GM19351 (cell line): ENCODE measurements at regions not wholly inside any gene's neighbourhood (a gene's known extent, or its start where the extent isn't known, plus 50 kb on each side); places are given as distances from the start of the nearest gene placed in this dataset.

Experiments used
- ATAC-seq: cut with Tn5 transposase; IDR thresholded peaks from one replicate; pipeline ENCODE4 v1.9.1; 2021; ENCODE audit warnings: mild to moderate bottlenecking, moderate library complexity; ENCODE audit not compliant: unreplicated experiment

DNA sequence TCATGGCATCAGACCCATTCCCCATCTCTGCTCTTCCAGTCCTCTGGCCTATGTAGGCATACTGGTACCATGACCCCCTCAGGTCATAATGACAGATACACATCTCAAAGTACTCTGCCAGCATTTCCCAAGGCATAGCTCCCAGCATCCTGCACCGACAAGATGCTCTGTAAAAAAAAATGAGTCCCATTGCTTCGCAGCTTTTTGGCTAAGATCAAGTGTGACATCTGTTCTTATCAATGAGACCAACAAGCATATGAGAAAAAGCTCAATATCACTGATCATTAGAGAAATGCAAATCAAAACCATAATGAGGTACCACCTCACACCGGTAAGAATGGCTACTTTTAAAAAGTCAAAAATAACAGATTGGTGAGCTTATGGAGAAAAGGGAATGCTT is 463.9 kb upstream of the PROK2 start:
- no peak for ATAC-seq

GRCh38 chr3:72248389-72248761 is 463.4 kb upstream of the PROK2 start:
- no peak for ATAC-seq

GRCh38 chr3:72247645-72248388 is 462.9 kb upstream of the PROK2 start:
- no peak for ATAC-seq

DNA sequence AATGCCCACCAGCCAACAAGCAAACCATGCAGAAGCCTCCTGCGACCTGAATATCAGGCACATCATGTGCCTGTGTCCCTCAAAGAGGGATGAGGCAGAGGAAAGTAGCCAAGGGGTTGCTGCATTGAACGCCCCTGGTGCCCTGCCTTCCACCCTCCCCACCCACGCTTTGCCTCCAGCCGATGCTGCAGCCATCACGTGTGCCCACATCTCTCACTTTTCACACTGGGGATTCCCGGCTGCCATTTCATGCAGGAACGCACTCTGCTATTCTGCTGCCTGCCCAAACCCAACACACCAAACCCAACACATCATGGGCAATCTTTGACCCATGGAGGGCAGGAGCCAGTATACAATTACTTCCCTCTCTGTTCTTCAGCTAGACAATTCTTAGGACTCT is 462.2 kb upstream of the PROK2 start:
- ATAC-seq: no peak

DNA sequence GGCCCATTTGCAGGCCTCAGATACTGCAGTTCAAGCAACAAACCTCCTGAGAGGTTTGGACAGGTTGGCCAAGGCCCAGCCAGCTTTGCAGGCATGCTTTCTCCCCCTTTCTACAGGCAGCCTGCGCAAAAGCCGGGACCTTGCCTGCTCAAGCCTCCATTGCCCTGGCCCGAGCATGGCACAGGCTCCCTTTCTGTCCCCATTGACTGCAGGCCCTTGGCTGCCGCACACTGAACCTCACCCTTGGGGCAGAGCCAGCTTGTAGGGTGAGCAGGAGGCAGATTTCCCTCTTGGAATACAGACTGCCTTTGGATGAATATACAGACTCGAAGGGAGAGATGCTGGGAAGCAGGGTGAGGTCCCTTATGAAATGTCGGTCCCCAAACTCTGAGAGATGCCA is 461.7 kb upstream of the PROK2 start:
- no peak for ATAC-seq

DNA sequence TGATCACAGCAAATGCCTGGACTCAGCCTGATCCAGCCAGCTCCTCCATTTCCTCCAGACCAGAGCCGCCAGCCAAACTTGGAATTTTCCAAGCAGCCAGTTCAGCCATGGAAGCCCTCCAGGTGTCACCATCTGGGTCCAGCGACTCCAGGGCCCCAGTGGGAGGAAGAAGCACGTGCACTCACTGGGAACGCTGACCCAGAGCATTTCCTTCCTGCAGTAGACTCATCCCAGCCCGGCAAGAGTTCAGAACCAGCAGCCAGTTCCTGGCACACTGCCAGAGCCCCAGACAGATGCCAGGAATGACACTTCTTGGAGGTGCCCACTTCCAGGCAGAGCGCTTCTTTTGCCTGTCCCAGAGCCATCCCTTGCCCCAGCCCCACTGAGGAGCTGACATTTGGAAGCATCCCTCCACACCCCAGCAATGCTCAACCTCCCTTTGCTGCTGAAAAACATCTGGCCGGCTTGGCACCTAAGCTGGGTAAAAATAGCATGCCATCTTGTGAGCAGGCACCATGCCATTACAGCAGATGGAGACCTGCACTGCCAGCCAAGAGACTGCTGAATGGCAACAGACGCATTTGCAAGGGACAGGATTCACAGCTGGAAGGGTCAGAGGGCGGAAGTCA is 460.3 kb upstream of the PROK2 start:
- no peak for ATAC-seq

DNA sequence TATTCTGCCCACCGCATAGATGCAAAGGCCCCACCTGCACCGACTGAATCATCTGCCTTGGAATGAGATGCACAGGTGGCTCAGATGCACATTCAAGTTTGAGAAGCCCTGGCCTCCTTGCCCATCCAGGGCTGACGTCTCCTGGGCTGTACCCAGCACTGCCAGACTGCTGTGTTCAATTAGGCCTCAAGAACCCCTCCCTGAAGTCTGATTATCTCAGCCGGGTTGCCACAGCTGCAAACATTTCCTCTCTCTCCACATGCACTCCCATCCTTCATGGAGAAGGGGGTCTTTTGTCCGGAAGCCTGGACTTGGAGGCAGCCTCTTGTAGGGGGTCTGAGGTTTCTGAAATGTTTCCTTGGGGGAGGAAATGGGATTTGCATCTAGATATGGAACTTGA is 459.4 kb upstream of the PROK2 start:
- ATAC-seq: no peak

DNA sequence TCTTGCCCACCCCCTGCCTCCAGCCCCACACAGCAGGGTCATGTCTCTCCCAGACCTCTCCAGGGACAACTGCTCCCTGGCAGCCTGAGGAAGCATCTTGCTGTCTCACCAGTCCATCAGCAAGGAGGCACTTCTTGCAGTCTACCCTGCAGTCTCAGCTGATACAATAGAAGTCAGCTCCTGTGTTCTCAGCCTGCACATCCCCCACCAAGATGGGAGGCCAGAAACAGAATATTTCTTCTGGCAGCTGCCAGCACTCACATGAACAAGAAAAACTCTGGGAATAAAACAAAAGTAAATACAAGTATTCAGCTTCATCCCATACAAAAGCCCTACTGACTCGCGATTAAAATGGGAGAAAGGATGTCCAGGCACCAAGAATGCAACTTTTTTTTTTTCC is 457.4 kb upstream of the PROK2 start:
- ATAC-seq: no peak

GRCh38 chr3:72241525-72241924 is 456.6 kb upstream of the PROK2 start:
- ATAC-seq: no peak

DNA sequence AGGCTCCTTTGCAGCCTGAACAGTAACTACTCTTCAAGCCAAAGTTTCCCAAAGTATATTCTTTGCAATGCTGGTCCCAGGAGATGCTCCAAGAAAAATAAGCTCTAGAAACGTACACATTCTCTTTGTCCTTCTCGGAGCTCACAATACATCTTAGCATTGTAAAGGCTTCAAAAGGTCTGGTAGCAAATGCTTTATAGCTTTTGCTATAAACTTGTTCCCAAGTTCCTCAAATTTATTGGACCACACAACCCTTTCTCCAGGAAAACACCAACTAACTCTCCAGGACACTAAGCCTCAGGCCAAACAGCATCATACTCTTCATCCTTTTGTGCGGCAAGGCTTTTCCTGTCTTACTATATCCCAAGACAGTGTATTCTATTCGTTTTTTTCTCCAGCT is 455.6 kb upstream of the PROK2 start:
- ATAC-seq: no peak

DNA sequence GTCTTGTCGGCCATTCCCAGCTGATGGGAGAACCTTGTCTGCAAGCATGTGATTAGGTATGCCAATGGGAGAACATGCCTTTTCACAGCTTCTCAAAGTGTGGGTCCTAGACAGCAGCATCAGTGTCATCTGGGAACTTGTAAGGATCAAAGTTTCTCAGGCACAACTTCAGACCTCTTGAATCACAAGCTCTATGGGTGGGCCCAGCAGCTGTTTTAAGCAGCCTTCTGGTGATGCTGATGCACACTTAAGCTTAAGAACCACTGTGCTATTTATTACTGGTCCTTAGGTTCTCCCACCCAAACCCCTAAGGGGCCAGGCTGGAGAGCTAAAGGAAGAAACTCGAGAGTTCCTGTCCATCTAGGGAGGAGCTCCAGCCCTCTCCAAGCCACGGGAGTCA is 453.9 kb upstream of the PROK2 start:
- ATAC-seq: no peak

GRCh38 chr3:72238010-72238691 is 453.2 kb upstream of the PROK2 start:
- no peak for ATAC-seq

DNA sequence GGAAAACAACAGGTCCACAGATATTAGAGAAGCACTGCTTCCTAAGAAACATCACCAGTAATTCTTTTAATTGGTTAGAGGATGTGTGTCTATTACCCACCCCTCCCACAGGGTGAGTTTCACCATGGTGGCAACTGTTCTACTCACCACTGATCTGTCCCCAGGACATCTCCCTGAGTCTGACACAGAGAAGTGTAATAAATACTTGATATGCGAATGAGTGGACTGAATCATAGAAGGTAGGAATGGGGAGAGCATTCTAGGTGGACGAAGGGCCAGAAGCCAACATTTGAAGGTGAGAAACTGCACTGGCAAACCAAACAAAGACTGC is 452.7 kb upstream of the PROK2 start:
- ATAC-seq: no peak

DNA sequence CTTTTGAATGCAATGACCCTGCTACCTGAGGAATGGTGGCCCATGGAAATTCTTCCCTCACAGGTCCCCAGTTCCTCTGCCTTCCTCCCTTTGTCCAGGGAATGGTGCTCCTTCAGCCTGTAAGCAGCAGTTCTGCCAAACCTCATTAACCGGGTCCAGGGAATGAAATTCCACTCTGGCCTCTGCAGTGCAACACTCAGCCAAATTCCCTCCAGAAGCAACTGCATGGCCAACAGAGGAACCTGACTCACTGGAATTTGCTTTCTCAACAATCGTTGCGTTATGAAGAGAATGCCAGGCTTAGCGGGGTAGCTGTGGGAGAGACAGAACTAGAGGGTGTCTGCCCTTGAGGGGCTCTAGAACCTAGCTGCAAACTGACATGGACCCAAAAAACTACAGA is 449.4 kb upstream of the PROK2 start:
- ATAC-seq: no peak

DNA sequence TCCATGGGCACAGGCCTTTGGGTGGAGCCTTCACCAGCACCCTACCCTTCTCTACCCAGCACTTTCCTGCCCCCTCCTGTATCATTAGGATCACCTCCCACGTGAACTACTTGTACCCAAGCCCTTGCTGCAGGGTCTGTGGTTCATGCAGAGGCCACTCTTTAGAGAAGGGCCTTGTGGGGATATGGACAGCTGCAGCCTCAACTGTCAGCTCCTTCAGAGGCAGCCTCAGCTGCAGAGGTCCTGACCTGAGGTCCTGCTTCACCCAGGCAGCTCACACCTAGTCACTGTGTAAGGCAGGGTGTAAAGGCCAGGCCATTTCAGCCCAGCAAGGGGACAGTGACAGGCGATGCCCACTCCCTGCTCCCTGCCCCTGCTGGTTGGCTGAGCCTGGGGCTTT is 448.6 kb upstream of the PROK2 start:
- no peak for ATAC-seq

- ATAC-seq: no peak
Observed at GRCh38 chr3:72232777-72233176, 447.8 kb upstream of the PROK2 start.

GRCh38 chr3:72232331-72232730 is 447.4 kb upstream of the PROK2 start:
- ATAC-seq: no peak

DNA sequence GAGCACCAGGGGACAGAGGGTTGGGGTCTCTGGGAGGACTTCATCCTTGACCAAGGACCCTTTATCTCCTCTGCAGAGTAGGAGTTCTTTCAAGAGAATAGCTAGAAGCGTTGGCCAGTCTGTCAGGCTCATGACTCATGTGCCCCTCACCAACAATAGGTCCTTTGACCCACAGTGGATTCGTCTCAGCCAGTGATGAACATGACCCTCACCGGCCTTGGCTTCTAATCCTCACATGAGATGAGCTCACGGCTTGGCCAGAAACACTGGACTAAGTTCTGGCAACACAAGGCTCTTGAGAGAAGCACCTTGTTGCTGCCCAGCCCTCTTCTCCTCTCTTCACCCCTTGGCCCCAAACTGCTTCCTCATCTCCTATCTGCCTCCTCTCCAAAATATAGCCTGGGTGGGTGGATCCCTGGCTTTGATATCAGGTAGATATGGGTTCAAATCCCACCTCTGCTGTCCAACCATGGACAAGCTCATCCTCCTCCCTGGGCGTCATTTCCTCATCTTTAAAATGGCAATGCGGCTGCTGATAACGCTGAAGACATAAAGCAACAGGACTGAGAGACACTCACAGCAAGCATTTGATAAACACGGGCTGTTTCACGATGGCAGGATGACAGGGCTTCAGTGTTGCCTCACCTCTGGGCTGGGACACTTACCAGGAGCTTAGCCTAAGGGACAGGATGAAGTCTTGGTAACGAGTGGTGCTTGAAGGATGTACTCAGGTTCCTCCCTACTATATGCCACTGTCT is 446.7 kb upstream of the PROK2 start:
- ATAC-seq: no peak

DNA sequence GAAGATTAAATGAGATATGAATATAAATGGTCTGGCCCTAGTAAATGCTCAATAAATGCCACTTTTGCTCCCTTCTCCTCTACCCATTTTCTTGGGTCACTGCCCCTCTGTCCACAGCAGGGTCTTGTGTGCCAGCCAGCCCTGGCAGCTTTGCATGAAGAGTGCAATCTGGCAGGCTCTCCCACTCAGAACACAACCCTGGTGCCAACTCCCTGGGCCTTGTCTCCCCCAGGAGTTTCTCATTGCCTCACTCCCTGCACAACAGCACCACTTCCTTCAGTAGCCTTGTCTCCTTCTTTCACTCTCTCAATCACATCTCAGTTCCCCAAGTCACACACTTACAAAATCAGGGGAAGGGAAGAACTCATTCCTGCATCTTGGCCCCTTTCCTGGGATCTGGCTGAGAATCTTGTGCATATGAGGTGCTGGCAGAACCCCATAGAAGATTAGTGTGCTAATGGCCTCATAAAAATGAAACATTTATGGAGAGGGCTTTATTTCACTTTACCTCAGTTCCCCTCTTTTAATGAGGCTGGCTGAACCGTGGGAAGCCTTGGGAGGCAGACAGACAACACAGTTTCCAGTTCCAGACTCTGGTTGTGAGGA is 445.9 kb upstream of the PROK2 start:
- ATAC-seq: no peak

GRCh38 chr3:72229952-72230351 is 445.0 kb upstream of the PROK2 start:
- ATAC-seq: no peak

DNA sequence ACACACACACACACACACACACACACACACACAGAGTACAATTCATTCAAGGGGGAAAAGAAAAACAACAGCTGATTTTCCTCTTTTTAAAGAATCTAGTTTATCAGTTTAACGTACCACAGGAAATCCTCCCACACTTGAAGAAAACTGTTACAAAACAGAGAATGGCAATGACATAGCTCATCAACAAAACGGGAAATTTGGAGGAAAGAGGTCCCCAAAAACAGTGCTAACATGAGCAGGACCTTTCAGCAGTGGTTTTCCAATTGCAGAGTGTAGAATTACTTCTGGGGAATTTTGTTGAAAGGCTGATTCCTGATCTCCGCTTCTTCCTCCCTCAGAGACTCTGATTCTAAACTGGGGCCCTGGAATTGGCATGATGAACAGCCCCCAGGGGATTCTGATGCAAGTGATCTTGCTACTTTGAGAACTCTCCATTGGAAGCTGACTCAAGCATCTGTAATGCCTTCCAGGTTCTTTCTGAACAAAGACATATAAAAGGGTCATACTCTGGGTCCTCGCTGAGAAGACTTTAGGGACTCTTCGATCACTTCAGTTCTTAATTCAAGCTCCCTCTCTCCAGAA is 442.6 kb upstream of the PROK2 start:
- no peak for ATAC-seq
